ENCODE measurements at regions not wholly inside any gene's neighbourhood (a gene's known extent, or its start where the extent isn't known, plus 50 kb on each side); places are given as distances from the start of the nearest gene placed in this dataset.

DNA sequence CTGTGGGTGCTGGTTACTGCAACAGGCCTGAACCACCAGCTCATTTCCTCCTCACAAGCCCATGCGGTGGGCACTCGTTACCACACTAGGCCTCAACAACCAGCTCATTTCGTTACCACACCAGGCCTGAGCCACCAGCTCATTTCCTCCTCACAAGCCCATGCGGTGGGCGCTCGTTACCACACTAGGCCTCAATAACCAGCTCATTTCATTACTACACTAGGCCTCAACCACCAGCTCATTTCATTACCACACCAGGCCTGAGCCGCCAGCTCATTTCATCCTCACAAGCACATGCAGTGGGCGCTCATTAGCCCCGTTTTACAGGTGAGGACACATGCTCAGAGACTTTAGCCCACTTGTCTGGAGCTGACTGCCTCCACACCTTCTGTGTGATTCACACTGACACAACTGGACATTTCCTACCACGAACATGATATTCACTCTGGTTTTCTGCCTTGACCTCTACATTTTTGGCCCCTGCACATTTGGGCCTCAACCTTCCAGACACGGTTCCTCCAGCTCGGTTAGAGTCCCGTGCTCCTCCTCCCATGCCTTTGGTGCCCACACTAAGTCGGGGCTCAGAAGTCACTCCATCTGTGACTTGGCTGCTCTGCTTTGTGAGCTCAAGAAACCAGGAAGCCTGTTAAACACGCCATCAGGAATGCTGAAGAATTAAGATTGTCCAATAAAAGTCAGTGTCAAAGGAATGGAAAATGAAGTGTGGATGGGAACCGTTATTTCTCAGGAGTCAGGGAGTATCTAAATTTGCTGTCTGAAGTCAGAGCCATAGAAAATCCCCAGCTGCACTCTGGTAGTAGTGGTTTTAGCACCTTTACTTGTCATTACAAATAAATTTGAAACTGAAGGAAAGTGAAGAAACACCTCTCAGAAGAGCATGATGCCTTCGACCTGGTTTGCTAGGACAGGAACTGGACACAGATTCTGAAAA is 55.8 kb upstream of the LANCL2 start:
- TF ChIP-seq EZH2 (IDR thresholded peaks at IDR 0.05) = no peak
- TF ChIP-seq POLR2AphosphoS5 (IDR thresholded peaks at IDR 0.05; ENCODE audit: borderline replicate concordance, low read depth, low read length) = no peak
- TF ChIP-seq FOXP2 (optimal IDR thresholded peaks at IDR 0.05; ENCODE audit: control extremely low read depth, extremely low read length, insufficient read depth) = no peak

All from SK-N-MC (cell line).